Stimulated activated CD4-positive, alpha-beta T cell treated with anti-CD3 and anti-CD28 coated beads, Interleukin-15, amount 100 ng/mL, for 48 hours (primary cell): ENCODE measurements at regions not wholly inside any gene's neighbourhood (a gene's known extent, or its start where the extent isn't known, plus 50 kb on each side); places are given as distances from the start of the nearest gene placed in this dataset.

Experiments
- DNase-seq, 2 donors: peaks; one replicate each; pipeline ENCODE4 v3.0.0-alpha.2; 2020; ENCODE audit warnings: low read depth in 2 of 2

DNA sequence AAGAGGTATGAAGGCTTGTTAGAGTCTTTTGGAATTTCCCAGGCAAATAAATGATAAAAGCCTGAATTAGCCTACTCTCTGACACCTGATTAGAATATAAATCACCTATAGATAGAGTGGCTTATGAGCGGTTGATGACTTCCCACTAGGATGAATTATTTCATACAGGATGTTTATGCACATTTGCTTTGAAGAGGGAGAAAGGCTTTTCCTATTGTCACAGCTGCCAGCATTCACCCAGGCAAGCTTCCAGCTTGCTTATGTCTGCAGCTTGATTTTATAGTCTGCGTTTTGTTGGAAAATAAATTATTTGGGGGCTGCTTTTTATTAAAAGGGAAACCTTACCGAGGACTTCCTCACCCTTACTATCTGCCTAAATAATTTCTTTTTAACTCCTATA lies 51.3 kb upstream of the EIF2S2 start:
- DNase-seq = no peak

DNA sequence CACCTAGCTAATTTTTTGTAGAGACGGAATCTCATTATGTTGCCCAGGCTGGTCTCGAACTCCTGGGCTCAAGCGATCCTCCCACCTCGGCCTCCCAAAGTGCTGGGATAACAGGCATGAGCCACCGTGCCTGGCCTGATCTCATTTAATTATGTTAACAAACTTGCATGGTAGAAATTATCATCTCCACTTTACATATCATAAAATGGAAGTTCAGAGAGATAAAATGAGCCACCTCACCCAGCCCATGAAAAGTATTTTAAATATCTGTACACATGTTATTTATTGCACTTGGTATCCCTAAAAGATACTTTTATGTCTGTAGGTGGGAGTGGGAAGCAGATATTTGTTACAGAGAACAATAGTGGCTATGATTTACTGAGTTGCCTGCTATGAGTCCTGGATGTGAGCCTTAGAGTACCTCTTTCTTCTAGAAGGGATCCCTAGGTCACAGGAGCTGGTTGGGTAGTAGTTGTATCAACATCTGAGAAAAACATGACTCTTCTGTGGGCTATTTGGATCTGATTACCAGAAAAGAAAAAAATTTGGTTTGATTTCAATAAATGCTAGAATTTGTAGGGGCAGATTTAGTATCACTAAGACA lies 52.4 kb upstream of the EIF2S2 start:
- no peak for DNase-seq

DNA sequence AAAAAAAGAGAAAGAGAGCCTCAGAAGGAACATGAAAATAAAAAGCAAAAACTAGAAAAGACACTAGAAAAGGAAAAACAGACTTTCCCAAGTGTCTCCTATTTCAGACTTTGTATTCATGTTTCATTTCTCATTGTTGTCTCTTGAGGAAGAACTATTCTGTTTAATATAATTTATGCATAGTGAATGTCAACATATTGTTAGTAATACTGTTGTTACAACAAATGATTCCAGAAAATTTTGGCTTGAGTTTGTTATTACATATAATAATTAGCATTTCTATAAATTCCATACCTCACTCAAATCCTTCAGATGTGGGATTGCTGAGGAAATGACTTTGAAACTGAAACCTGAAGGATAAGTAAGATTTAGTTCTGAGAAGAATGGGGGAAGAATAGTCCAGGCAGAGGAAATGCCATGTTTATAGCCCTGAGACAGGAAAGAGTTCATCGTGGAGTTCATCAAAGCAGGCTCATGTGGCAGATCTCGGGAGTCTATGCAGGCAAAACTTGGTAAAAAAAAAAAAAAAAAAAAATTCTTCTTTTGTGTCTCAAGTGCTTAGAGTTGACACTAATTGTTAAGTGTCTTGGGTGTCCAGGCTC lies 53.1 kb upstream of the EIF2S2 start:
- no peak for DNase-seq

DNA sequence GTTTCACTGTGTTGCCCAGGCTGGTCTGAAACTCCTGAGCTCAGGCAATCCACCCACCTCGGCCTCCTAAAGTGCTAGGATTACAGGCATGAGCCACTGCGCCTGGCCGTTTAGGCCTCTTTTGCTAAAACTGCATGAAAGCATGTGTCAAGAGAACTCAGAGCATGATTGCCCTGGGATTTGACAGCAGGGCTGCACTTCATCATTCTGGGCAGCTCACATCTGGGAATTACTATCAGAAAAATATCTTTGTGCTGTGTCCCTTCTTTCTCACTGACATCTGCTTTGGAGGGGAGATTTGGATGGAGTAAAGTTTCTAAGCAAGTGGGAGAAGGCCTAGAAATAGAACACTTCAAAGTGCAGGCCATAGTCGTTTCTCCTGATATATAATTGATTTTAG lies 59.6 kb upstream of the EIF2S2 start:
- no peak for DNase-seq

DNA sequence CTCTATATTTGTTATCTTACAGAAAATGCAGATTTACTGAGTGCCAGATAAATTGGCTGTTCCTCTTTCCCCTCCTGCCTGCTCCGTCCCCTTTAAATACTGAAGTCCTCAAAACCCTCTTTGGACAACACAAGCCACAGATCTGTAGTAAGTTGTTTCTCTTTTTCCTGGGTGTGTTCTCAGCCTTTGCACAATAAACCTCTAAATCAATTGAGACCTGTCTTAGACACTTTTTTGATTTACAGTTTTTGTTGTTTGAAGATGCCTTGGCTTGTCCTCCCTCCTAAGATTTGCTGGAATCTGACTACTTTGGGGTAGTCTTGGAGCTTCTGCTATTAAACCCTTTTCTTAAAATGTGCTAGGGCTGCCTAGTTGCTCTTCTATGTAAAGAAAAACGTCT lies 60.9 kb upstream of the EIF2S2 start:
- no peak for DNase-seq

DNA sequence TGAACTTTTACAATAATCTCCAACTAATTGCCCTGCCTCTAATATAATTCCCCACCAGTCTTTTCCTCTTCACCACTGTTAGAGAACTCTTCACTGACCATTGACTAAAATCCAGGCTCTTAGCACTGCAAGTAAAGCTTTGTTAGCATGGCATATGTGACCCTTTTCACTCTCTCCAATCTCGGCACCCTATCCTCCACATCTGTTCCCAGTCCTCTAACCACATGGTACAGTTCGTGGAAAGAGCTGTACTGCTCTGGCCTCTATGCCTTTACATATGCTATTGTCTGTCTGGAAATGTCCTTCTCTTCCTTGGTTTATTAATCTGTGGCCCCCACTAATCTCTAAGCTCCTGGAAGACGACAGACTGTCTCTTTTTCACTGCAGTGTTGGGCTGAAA lies 63.0 kb upstream of the EIF2S2 start:
- DNase-seq = no peak

DNA sequence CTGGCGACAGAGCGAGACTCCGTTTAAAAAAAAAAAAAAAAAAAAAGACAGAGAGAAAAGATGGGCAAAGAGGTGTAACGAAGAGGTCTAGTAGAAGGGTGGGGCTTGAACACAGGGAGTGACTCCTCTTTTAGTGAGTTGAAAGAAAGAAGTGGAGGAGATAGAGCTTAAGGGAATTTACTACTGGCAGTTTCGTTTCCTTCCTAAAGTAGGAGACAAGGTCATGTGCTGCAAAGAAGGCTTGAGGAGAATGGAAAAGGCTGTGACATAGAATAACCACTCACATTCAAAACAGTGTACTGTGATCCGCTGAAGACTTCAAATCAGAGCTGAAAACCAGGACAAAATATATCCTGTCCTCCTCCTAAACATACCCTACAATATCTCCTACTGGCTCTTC lies 63.8 kb upstream of the EIF2S2 start:
- DNase-seq = no peak

DNA sequence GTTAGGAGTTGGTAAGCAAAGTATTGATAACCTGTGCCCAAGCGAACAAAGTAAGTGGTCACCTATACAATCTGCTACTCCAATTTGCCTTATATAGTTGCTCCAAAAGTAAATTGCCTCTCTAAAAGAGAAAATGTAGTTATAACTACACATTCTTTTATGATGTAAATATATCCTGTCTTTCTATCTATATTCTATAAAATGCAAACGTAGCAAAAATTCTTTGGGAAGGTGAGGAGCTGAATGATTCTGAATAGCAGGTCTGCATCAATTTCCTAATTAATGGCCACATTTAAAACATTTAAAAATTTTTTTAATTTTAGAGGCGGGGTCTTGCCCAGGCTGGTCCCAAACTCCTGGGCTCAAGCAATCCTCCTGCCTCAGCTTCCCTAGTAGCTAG lies 64.2 kb upstream of the ASIP start:
- no peak for DNase-seq

DNA sequence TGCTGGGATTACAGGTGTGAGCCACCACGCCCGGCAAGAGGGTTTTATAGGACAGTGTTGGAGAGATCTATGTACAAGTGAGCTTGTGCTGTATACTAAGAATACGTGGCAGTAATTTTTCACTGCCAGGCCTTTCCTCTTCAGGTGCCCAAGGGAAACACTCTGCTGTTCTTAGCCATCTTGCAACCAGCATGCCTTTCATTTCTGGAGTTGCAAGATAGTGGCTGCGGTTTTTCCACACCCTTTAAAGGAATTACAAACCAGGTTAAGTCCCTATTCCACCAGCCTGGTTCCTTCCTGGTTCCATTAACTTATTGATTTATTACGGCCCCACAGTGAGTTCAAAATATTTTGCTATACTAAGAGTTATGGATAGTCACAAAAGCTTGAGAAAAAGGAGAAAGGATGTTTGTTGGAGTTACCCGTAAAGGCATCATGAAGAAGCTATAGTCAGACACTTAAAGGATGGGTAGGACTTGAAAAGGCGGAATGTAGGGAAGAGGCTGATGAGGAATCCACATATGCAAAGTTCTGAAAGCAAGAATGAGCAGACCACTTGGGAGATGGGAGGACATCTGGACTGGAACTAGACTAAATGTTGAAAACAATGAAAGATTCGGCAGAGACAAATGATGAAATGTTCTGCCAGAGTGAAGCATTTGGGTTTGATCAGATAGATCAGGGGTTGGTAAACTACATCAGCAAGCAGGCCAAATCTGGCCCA lies 61.4 kb upstream of the ASIP start:
- no peak for DNase-seq

DNA sequence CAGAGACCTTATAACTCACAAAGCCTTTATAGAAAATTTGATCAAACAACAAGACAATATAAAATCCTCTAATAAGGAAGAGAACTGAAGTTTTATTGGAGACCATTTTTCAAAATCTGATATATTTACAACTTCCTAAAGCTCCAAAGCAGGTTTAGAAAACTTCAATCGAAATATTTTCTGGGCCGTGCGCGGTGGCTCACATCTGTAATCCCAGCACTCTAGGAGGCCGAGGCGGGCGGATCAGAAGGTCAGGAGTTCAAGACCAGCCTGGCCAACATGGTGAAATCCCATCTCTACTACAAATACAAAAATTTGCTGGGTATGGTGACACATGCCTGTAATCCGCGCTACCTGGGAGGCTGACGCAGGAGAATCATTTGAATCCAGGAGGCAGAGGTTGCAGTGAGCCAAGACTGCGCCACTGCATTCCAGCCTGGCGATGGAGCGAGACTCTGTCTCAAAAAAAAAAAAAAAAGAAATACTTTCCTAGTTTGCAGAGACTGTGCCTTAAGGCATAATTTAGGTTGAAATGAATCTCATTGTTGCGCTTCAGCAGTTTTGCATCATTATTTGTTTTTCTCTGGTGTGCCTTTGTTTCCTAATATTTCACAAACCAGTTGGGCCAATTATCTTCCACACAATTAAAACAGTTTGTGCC lies 60.6 kb upstream of the ASIP start:
- DNase-seq = no peak

DNA sequence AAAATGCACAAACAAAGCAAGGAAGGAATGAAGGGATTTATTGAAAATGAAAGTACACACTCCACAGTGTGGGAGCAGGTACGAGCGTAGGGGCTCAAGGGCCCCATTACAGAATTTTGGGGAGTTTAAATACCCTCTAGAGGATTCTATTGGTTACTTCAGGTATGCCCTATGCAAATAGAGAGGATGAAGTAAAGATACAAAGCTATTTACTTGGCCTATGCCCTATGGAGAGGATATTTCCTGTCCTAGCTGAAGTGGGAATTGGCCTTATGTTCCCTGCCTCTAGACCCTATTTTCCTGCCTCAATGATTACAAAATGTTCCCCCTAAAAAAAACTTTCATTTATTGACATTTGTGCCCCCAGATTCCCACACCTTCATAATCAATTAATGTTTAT lies 59.7 kb upstream of the ASIP start:
- no peak for DNase-seq

DNA sequence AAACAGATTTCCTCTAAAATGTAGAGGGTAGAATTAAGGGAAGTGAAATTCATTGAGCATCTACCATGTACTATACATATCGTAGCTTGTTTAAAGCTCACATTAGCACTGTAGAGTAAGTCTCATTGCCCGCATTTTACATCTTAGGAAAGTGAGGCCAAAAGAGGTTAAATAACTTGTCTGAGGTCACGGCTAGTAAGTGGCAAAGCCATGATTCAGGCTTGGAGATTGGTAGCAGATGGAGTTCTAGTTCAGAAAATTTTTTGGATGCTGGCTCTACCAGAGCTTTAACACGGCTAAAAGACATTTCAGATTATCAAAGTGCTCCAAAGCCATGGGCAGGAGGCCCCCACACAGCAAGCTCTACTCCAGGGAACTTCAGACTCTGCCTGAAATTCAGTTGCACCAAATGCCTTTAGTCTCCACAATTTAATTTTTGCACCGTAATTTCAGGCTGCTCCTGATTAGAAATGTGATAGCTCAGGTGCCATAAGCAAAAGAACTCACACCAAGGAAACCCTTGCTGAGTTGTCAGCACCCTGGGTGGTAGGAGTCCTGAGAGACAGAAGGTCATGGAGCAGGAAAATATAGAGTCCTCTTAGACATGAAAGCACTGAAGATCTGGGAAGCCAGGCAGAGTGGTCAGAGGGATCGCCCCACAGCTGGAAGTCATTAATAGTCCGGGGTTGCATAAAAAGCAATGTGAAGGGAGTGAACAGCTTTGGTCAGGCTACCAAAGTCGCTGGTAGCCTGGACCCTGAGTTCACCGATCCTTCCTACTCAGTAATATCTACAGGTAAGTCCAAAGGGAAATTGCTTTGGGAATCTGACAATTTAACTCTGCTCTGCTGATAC lies 55.2 kb upstream of the ASIP start:
- no peak for DNase-seq

DNA sequence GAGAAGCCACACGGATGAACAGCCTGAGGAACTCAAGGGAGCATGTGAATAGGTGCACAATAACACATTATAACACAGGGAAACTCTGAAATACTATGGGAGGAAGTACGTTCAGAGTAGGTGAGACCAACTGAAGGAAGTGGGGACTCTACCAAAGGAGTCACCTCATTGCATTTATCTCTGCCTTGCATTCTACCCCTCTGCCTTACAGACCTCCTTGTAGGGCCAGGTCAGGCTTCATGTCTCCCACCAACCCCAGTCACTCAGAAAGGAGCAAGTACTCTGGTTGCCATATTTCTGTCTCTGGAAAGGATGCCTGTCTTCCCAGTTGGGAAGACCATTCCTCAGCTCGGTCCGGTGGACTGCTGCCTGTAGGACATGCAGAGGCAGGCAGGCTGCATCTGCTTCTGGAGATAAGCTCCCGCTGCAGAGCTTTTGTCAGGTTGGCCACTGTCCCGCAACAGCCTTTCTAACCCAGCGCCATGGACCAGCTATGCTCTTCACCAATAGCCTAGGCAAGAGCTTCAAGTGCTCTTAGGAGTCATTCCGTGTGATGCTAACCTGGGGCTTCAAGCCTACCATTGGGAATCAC lies 51.6 kb upstream of the ASIP start:
- no peak for DNase-seq

DNA sequence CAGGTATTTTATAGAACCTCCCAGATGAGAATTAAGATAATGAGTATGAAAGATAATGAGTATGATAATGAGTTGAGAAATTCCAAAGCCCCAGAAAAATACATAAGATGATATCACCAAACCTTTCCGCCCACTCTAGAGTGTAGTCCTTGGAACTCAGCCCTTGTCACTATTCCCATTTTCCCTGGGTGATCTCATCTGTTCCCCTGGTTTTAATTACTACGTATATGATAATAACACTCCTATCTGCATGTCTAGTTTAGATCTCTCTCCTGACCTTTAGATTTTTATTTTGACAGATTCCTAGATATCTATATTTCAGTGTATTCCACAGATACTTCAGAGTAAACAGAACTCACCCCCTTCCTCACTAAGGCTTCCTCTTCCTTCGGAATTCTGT lies 51.0 kb upstream of the ASIP start:
- DNase-seq = no peak

DNA sequence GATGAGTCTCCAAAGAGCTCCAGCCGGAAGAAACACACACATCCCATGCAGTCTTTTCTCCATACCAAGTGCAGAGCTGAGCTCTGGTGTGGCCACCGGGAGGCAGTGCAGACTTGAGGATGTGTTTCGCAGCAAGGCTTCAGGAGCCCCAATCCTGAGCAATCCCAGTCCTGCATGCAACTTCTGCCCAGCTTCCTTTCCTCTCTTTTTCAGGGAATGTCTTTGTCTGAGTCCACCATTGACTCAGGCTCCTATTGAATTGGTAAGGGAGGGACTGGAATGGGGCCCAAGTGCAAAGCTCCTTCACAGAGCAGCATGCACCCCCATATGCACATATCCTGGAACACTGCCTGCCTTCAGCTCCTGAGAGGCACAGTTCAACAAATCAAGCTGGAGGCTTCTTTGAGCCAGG lies 50.5 kb upstream of the ASIP start:
- peak; percentile 9 to 27 for DNase-seq
